SK-N-DZ (cell line): ENCODE measurements at regions not wholly inside any gene's neighbourhood (a gene's known extent, or its start where the extent isn't known, plus 50 kb on each side); places are given as distances from the start of the nearest gene placed in this dataset.

Experiments
- DNase-seq: peaks from one replicate; pipeline ENCODE4 v3.0.0-alpha.2; 2015; ENCODE audit warnings: low spot score

DNA sequence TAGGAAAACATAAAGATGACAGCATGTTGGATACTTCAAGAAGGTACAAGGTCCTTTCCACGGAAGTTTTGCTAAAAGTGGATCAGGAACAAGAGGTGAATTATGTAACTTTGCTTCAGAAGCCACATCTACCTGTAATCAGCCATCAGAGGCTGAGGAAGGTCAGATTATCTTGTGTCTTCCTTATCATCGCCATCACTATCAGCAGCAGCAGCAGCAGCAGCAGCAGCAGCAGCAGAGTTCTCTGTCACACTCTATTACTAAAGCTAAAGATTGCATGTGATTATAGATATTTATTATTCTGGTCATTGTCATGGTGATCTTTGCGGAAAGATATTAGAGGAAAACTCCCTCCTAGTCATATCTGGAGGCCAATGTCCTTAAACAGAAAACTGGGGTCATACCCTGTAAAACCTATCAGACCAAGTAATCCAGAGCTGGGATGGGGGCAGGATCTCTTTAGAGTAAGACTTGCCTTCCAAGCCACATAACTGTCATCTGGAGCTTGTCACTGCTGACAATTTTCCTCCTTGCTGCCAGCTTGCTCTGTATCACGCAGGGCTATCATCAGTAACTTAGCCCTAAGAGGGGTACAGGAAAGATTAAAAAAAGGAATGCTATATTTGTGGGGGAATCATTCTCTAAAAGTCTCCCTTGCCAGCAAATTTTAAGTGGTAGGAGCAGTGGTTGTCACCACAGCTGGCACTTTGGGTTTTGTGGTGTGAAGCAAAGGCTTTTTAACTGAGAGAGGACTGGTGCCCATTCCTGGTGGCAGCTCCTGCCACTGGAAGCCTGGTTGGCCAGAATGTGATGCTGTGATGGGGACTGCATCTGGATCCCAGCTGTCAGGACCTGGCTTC, 130.9 kb upstream of the RASGRP1 start:
- DNase-seq, result peak; percentile 59

DNA sequence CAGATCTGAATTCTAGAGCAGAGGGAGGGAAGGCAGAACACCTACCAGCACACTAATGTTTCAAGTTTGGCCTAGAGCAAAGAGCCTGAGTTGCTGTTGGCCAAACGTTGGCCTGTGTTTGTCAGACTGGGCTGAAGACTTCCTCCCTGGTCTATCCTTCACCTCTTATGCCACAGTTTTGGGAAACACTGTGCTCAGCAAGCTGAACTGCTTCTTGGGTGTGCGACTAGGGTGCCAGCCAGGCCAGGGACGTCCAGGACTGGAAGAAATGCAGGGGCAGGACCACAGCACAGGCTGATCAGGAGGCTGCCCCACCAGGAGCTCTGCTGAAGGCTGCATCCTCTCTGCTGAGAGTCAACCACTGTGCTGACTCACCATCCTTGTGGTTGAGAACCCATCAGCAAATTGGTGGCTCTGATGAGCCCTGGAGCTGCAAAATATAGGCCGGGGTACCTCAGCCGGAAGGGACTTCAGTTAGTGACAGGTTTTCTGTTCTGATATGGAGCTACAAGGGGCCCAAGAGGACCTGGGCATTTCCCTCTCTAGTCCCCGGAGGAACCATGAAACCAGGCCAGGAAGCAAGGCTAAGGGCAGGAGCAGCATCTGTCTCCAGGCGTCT, 131.6 kb upstream of the RASGRP1 start:
- DNase-seq, result peak; percentile 17

DNA sequence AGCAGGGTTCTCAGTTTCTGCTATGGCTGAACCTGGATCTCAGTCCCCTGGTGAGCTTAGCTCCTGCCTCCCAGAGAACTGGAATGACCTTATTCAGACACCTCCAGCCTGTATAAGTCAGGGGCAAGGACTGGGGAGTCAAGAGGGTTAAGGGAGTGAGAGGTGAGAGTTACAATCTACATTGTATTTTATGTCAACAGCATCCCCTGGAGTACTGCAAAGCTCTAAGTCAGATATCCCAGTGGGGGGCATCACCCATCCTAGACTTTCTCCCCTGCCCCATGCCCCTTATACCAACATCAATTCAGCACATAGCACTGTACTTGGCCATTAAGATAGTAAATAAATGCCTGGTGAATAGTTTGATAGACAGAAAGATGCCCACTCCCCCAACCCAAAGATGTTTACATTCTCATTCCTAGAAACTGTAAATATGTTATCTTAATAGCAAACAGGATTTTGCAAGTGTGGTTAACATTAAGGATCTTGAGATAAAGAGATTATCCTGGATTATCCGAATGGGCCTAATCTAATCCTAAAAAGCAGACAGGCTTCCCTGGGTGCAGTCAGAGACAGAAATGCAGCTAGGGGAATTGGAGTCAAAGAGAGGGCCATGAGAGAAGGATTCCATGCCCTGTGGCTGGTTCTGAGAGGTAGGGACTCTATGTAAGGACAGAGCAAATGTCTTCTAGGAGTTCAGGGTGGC, 132.3 kb upstream of the RASGRP1 start:
- no peak for DNase-seq

DNA sequence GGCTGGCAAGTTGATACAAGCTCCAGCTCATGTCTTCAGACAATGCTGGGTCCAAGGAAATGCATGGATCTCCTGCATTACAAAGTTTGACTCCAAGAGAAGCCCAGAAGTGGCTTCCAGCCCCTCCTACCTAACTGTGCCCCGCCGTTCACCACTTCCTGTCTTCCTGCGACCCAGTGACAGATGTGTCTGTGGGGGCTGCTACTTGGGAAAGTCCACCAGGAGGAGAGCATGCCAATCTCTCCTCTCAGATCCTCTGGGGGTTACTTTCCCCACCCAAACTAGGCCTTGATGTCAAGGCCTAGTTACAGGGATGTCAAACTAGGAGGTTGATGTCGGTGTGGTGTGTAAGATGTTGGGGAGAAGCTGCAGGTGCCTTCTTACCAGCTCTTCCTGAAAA, 133.6 kb upstream of the RASGRP1 start:
- no peak for DNase-seq

DNA sequence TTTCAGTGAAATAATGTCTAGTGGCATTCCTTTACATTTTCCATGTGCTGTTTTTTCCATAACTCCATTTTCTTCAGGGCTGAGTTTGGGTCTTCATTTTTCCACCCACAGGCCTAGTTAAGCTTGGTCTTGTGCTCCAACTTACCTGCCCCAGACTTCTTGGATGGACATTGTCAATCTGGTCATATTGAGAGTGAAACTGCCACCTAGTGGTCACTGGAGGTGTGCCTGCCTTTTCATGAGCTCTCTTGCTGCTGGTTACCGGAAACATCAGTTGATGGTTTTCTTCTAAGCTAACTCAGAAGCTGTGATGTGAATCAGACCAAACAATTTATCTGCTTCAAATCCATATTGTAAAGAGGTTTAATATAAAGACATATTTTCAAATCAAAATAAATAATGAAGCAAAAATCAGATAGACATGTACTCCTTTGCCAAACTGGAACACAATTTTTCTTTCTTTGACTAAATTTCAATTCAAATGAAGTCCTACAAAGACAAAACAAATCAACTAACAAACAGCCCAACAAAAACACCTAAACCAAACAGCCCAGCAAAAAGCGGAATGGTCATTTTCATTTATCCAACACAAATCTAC, 135.1 kb upstream of the RASGRP1 start:
- DNase-seq, result peak; percentile 63

GRCh38 chr15:38701149-38701548, 136.5 kb upstream of the RASGRP1 start:
- DNase-seq, result no peak

DNA sequence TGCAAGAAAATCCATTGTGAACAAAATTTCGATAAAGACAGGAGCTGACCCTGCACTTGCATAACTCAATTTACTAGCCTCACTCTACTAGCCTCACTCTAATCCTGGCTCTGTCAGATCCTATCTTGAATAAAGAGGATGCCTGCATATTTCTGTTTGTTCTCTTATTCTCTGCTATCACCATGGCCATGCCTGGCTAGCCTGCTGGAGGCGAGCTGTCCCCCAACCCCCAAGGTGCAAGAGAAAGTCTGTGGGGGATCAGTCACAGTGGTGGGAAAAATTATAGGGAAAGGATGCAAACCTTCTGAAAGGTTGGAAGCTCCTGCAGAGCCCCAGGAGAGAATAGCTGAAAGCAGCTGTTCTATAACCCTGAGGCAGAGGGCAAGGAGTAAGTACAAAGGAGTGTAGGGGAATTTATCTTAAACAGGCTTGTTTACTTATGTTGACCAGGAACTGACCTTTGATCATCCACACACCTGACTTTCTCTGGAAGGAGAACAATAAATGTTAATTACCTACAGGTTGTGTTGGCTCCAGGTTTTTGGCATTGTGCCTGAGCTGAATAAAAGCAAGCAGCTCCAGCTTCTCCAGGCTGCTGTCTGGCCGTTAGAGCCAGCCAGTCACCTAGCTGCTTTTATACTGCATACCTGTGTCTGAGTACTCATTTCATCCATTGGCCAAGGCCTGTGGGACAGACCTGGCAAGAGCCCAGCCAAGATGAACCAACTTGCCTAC, 137.7 kb upstream of the RASGRP1 start:
- DNase-seq, result peak; percentile 77

DNA sequence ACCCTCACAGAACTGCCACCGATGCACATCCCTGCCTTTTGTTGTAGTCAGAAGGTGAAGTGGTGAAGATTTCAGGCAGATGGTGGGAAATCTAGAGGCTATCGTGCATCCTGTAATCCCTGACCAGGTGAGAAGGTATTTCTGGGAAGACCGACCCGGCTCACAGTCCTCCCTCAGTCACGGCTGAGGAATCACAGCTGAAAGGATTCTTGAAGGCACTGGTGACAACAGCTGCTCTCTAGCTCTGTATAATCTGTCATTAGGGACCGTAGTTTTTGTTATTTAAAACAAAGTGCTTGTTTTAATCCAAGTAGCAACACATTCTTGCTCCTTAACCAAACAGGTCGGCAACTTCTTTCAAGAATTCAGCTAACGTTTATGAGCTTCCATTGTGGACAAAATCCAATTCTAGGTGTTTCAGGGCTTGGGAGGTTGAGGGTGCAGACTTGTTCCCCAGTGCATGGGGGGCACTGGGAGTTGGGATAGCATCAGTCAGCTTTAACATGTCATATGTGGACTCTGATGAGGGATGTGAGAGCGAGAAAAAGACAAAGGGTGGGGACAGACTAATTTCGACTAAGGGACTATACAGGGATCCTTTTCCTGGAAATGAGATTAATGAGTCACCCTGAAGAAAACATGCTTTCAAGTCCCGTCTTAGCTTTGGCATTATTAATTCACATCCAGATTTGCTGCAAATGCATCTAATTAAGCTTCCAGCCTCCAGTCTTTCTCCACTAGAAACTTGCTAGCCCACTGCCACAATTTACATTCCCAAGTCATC, 141.0 kb upstream of the RASGRP1 start:
- DNase-seq, result no peak

GRCh38 chr15:38706956-38707355, 142.3 kb upstream of the RASGRP1 start:
- no peak for DNase-seq

- peak; percentile 52 for DNase-seq
These were observed 143.4 kb upstream of the RASGRP1 start for GRCh38 chr15:38707802-38708671.

- no peak for DNase-seq
These were observed 144.1 kb upstream of the RASGRP1 start for GRCh38 chr15:38708672-38709180.

DNA sequence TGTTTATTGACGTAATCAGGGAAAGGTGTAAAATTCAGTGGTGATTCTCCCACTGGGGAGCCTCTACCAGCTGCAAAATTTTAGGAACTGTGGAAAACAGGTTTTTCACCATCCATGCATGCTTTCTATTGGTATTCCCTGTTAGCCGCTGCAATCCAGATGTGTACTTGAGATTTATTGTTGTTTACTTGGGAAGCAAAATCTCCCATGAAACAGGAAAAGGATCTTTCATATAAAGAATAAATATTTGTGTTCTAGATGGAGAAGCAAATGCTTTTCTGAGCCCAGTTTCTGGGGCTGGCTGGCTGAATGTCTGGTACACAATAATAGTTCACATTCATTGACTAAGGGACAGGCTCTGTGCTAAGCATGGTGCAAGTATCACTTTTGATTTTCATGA, 144.6 kb upstream of the RASGRP1 start:
- no peak for DNase-seq

DNA sequence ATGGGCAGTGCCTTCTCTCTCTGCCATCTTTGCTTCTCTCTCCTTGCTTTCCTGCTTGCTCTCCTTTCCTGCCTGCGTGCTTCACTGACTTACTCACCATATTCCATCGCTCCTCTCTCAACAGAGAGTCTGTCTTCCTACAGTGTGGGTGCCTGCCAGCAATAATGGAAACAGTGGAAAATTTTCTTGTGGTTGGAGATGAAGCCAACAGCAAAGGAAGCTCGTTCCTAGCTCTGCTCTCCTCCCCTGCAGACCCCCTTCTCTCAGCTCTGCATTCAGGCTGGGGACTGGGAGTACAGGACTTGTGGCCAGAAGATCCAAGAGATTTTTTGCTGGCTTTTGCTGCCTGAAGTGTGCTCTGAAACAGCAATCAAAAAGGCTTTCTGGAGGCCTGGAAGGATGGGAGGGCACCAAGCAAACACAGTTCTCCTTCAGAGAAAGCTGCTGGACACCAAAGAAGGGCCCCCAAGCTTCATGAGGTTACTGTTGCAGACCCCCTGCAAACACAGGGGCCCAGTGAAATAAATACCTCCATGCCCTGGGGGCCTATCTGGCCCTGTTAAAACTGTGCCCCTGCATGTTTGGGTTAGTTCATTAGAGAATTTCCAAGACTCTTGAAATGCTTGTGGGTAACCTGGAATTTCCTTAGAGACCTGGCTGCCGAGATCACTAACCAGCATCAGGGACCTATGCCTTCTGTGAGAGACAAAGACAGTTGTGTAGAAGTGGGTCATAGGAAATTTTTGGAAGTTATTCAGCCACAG, 149.9 kb upstream of the RASGRP1 start:
- DNase-seq, result no peak

- no peak for DNase-seq
These were observed 156.4 kb upstream of the RASGRP1 start for GRCh38 chr15:38720893-38721567.

DNA sequence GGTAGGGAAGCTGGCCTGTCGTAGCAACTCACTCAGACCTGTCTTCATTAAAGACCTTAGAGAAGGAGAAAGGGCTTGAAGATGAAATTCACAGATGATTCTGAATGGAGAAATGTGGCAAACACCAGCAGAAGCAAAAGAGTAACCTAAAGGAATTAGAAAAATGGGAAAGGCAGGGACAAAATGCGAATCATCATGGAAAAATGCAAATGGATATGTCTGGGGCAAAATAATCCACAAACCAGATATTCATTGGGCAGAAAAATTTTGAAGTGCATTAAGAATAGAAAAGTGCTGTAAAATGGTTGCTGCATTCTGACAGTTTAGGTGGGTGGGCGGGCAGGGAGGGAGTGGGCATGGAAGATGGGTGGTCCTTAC, 156.9 kb upstream of the RASGRP1 start:
- DNase-seq, result no peak

DNA sequence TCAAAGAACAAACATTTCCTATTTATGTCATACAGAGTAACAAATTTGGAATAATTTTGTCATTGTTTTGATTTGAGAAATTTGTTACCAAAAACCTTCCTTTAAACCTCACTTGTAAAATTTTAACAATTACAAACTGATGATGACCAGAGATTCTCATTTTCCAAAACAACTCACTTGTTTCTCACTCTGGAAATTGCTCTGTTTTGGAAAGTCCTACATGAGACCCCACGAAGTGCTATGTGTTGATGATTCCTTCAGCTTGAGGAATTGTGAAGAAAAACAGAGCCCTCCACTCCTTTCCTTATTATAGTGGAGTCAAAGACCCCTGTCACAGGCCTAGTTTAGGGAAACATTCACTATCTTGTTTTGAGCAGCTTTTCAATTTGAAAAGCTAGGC, 157.6 kb upstream of the RASGRP1 start:
- no peak for DNase-seq

- DNase-seq, result no peak
These were observed 160.2 kb upstream of the RASGRP1 start for GRCh38 chr15:38724827-38725226.

DNA sequence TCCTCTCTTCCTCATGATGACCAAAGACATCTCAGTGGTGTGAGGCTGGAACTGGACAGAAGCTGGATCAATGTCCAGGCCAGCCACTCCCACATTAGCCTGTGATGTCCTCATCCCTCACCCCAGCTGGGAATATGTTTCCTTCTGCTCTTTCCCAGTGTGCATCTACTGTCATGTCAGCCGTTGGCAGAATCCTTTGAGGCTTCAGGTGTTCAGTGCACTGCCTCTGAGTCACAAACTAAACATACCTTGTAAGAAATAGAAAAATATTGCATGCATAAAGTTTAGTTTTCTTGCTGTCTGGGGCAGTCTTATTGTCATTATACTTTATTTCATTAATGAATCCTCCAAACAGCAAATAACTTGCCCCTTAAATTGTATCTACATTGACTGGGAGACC, 161.6 kb upstream of the RASGRP1 start:
- DNase-seq, result no peak
